Lung microvascular endothelial cell (primary cell): ENCODE measurements at regions not wholly inside any gene's neighbourhood (a gene's known extent, or its start where the extent isn't known, plus 50 kb on each side); places are given as distances from the start of the nearest gene placed in this dataset.

Source experiments
- DNase-seq, 2 donors: peaks; one replicate each; pipeline versions ENCODE4 v3.0.0 to v3.0.0-alpha.2; 2010; ENCODE audit warnings: low read depth in 2 of 2

- DNase-seq = no peak
Observed at GRCh38 chr9:93900971-93901861, 53.9 kb downstream of the BARX1 start.

GRCh38 chr9:93900436-93900819 lies 54.7 kb downstream of the BARX1 start:
- no peak for DNase-seq

GRCh38 chr9:93899609-93900435 lies 55.3 kb downstream of the BARX1 start:
- no peak for DNase-seq

GRCh38 chr9:93898502-93899426 lies 56.4 kb downstream of the BARX1 start:
- no peak for DNase-seq

GRCh38 chr9:93898026-93898425 lies 57.1 kb downstream of the BARX1 start:
- DNase-seq = no peak

GRCh38 chr9:93897075-93897970 lies 57.8 kb downstream of the BARX1 start:
- DNase-seq = no peak

GRCh38 chr9:93896496-93897033 lies 58.6 kb downstream of the BARX1 start:
- DNase-seq = no peak

GRCh38 chr9:93896093-93896492 lies 59.1 kb downstream of the BARX1 start:
- DNase-seq = no peak

GRCh38 chr9:93895535-93895934 lies 59.6 kb downstream of the BARX1 start:
- no peak for DNase-seq

GRCh38 chr9:93894691-93895079 lies 60.5 kb downstream of the BARX1 start:
- no peak for DNase-seq

GRCh38 chr9:93893899-93894690 lies 61.1 kb downstream of the BARX1 start:
- DNase-seq = no peak

- DNase-seq = no peak
Observed at GRCh38 chr9:93893194-93893593, 62.0 kb downstream of the BARX1 start.

GRCh38 chr9:93892748-93893147 lies 62.4 kb downstream of the BARX1 start:
- no peak for DNase-seq

- DNase-seq = no peak
Observed at GRCh38 chr9:93891549-93892310, 63.4 kb downstream of the BARX1 start.

GRCh38 chr9:93891050-93891449 lies 64.1 kb downstream of the BARX1 start:
- DNase-seq = no peak

- DNase-seq = no peak
Observed at GRCh38 chr9:93890436-93890935, 64.7 kb downstream of the BARX1 start.

GRCh38 chr9:93886911-93887310 lies 68.2 kb downstream of the BARX1 start:
- no peak for DNase-seq

GRCh38 chr9:93884808-93885207 lies 70.3 kb downstream of the BARX1 start:
- DNase-seq = no peak
